ENCODE measurements at regions not wholly inside any gene's neighbourhood (a gene's known extent, or its start where the extent isn't known, plus 50 kb on each side); places are given as distances from the start of the nearest gene placed in this dataset.
"Not testable (repeated sequence)": the region's sequence is repeated elsewhere in the genome, so short reads cannot be mapped to it uniquely, and the experiment has no call there.

- Histone ChIP-seq H3K4me1 (ENCODE audit: control insufficient read depth, insufficient read depth, low read length, unreplicated experiment) (peaks cover 11% of the 10 kb centered on the region), H3K27me3 (ENCODE audit: insufficient read depth, low read length) (no peaks in the 10 kb centered on the region), H3K79me2 (ENCODE audit: control insufficient read depth, insufficient read depth, low read length, unreplicated experiment) (no peaks in the 10 kb centered on the region), H2AFZ (ENCODE audit: low read length, unreplicated experiment) (no peak overlapping the region), H3K4me3 (ENCODE audit: low read depth, low read length) (no peak overlapping the region), H3K27ac (ENCODE audit: low read depth, low read length) (no peak overlapping the region), H3K36me3 (ENCODE audit: insufficient read depth, low read length) (no peaks in the 10 kb centered on the region)
Observed at GRCh38 chr14:89699071-89699470, 255.5 kb downstream of the EFCAB11 start.

- no peaks in the 10 kb centered on the region for H3K79me2 ChIP-seq (ENCODE audit: control insufficient read depth, insufficient read depth, low read length, unreplicated experiment)
- no peaks in the 10 kb centered on the region for H3K27me3 ChIP-seq (ENCODE audit: insufficient read depth, low read length)
- peaks cover 8% of the 10 kb centered on the region for H3K4me1 ChIP-seq (ENCODE audit: control insufficient read depth, insufficient read depth, low read length, unreplicated experiment)
- H3K27ac ChIP-seq (ENCODE audit: low read depth, low read length): no peak overlapping the region
- no peak overlapping the region for H3K4me3 ChIP-seq (ENCODE audit: low read depth, low read length)
- H2AFZ ChIP-seq (ENCODE audit: low read length, unreplicated experiment): no peak overlapping the region
- H3K36me3 ChIP-seq (ENCODE audit: insufficient read depth, low read length): no peaks in the 10 kb centered on the region
Observed at GRCh38 chr14:89697281-89698060, 257.1 kb downstream of the EFCAB11 start.

- Histone ChIP-seq H3K4me1 (ENCODE audit: control insufficient read depth, insufficient read depth, low read length, unreplicated experiment) (no peaks in the 10 kb centered on the region), H3K36me3 (ENCODE audit: insufficient read depth, low read length) (no peaks in the 10 kb centered on the region), H3K4me3 (ENCODE audit: low read depth, low read length) (no peak overlapping the region), H3K79me2 (ENCODE audit: control insufficient read depth, insufficient read depth, low read length, unreplicated experiment) (no peaks in the 10 kb centered on the region), H3K27me3 (ENCODE audit: insufficient read depth, low read length) (no peaks in the 10 kb centered on the region), H2AFZ (ENCODE audit: low read length, unreplicated experiment) (no peak overlapping the region), H3K27ac (ENCODE audit: low read depth, low read length) (no peak overlapping the region)
Observed at GRCh38 chr14:89695846-89696245, 258.7 kb downstream of the EFCAB11 start.

- Histone ChIP-seq H3K27me3 (ENCODE audit: insufficient read depth, low read length) (0 out of 2 replicates have a peak, but pooled peaks cover under 1% of the 10 kb centered on the region), H3K27ac (ENCODE audit: low read depth, low read length) (no peak overlapping the region), H3K4me3 (ENCODE audit: low read depth, low read length) (no peak overlapping the region), H2AFZ (ENCODE audit: low read length, unreplicated experiment) (no peak overlapping the region), H3K36me3 (ENCODE audit: insufficient read depth, low read length) (no peaks in the 10 kb centered on the region), H3K4me1 (ENCODE audit: control insufficient read depth, insufficient read depth, low read length, unreplicated experiment) (no peaks in the 10 kb centered on the region), H3K79me2 (ENCODE audit: control insufficient read depth, insufficient read depth, low read length, unreplicated experiment) (no peaks in the 10 kb centered on the region)
Observed at GRCh38 chr14:89690139-89690538, 264.4 kb downstream of the EFCAB11 start.

GRCh38 chr14:89689711-89690110, 264.8 kb downstream of the EFCAB11 start:
- not testable (repeated sequence) for H3K36me3 ChIP-seq (ENCODE audit: insufficient read depth, low read length); H3K4me1 ChIP-seq (ENCODE audit: control insufficient read depth, insufficient read depth, low read length, unreplicated experiment); H3K27ac ChIP-seq (ENCODE audit: low read depth, low read length); H2AFZ ChIP-seq (ENCODE audit: low read length, unreplicated experiment); H3K4me3 ChIP-seq (ENCODE audit: low read depth, low read length); H3K79me2 ChIP-seq (ENCODE audit: control insufficient read depth, insufficient read depth, low read length, unreplicated experiment); H3K27me3 ChIP-seq (ENCODE audit: insufficient read depth, low read length)

GRCh38 chr14:89688507-89689211, 265.9 kb downstream of the EFCAB11 start:
- Histone ChIP-seq H3K4me3 (ENCODE audit: low read depth, low read length) (no peak overlapping the region), H3K27me3 (ENCODE audit: insufficient read depth, low read length) (peaks cover 8% of the 10 kb centered on the region; the same call in 1 of the 2 replicates), H3K79me2 (ENCODE audit: control insufficient read depth, insufficient read depth, low read length, unreplicated experiment) (no peaks in the 10 kb centered on the region), H3K36me3 (ENCODE audit: insufficient read depth, low read length) (no peaks in the 10 kb centered on the region), H3K27ac (ENCODE audit: low read depth, low read length) (no peak overlapping the region), H2AFZ (ENCODE audit: low read length, unreplicated experiment) (no peak overlapping the region), H3K4me1 (ENCODE audit: control insufficient read depth, insufficient read depth, low read length, unreplicated experiment) (no peaks in the 10 kb centered on the region)

GRCh38 chr14:89687129-89687528, 267.4 kb downstream of the EFCAB11 start:
- H3K27ac ChIP-seq (ENCODE audit: low read depth, low read length); H2AFZ ChIP-seq (ENCODE audit: low read length, unreplicated experiment); H3K79me2 ChIP-seq (ENCODE audit: control insufficient read depth, insufficient read depth, low read length, unreplicated experiment); H3K27me3 ChIP-seq (ENCODE audit: insufficient read depth, low read length); H3K36me3 ChIP-seq (ENCODE audit: insufficient read depth, low read length); H3K4me1 ChIP-seq (ENCODE audit: control insufficient read depth, insufficient read depth, low read length, unreplicated experiment); H3K4me3 ChIP-seq (ENCODE audit: low read depth, low read length): not testable (repeated sequence)

- no peak overlapping the region for H3K27ac ChIP-seq (ENCODE audit: low read depth, low read length)
- H3K4me3 ChIP-seq (ENCODE audit: low read depth, low read length): no peak overlapping the region
- peaks cover 8% of the 10 kb centered on the region; the same call in 1 of the 2 replicates for H3K27me3 ChIP-seq (ENCODE audit: insufficient read depth, low read length)
- no peak overlapping the region for H2AFZ ChIP-seq (ENCODE audit: low read length, unreplicated experiment)
- no peaks in the 10 kb centered on the region for H3K79me2 ChIP-seq (ENCODE audit: control insufficient read depth, insufficient read depth, low read length, unreplicated experiment)
- H3K36me3 ChIP-seq (ENCODE audit: insufficient read depth, low read length): no peaks in the 10 kb centered on the region
- H3K4me1 ChIP-seq (ENCODE audit: control insufficient read depth, insufficient read depth, low read length, unreplicated experiment): no peaks in the 10 kb centered on the region
Observed at GRCh38 chr14:89684139-89684538, 267.1 kb upstream of the FOXN3 start.

- Histone ChIP-seq H3K79me2 (ENCODE audit: control insufficient read depth, insufficient read depth, low read length, unreplicated experiment) (no peaks in the 10 kb centered on the region), H3K4me3 (ENCODE audit: low read depth, low read length) (no peak overlapping the region), H3K4me1 (ENCODE audit: control insufficient read depth, insufficient read depth, low read length, unreplicated experiment) (no peaks in the 10 kb centered on the region), H3K27me3 (ENCODE audit: insufficient read depth, low read length) (peaks cover 8% of the 10 kb centered on the region; the same call in 1 of the 2 replicates), H2AFZ (ENCODE audit: low read length, unreplicated experiment) (no peak overlapping the region), H3K27ac (ENCODE audit: low read depth, low read length) (no peak overlapping the region), H3K36me3 (ENCODE audit: insufficient read depth, low read length) (no peaks in the 10 kb centered on the region)
Observed at GRCh38 chr14:89681086-89682018, 264.3 kb upstream of the FOXN3 start.

GRCh38 chr14:89680156-89680555, 263.1 kb upstream of the FOXN3 start:
- no peaks in the 10 kb centered on the region for H3K36me3 ChIP-seq (ENCODE audit: insufficient read depth, low read length)
- H3K4me3 ChIP-seq (ENCODE audit: low read depth, low read length): no peak overlapping the region
- H2AFZ ChIP-seq (ENCODE audit: low read length, unreplicated experiment): no peak overlapping the region
- H3K27me3 ChIP-seq (ENCODE audit: insufficient read depth, low read length): peaks cover 7% of the 10 kb centered on the region; the same call in 1 of the 2 replicates
- no peaks in the 10 kb centered on the region for H3K4me1 ChIP-seq (ENCODE audit: control insufficient read depth, insufficient read depth, low read length, unreplicated experiment)
- no peaks in the 10 kb centered on the region for H3K79me2 ChIP-seq (ENCODE audit: control insufficient read depth, insufficient read depth, low read length, unreplicated experiment)
- H3K27ac ChIP-seq (ENCODE audit: low read depth, low read length): no peak overlapping the region

All from ACC112 (cell line).